ENCODE measurements at regions not wholly inside any gene's neighbourhood (a gene's known extent, or its start where the extent isn't known, plus 50 kb on each side); places are given as distances from the start of the nearest gene placed in this dataset.

DNA sequence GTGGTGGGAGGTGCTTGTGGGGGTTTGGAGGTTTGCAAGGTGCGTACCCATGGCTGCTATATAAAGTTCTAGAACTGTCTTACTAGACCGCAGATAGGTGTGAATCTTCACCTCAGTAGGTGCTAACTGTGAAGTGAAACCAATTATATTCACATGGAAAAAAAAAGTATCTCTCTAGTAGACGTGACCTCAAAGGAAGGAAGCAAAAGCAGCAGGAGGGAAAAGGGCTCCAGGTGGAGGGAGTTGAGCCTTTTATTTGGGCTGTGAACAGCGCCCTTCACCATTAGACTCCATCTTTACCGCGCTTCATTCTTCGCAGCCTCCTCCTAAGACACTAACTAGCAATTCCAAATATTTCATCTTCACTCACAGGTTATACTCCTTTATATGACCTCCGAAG, 129.8 kb downstream of the TBX19 start:
- Histone ChIP-seq H2BK120ac (replicated peaks; ENCODE audit: low read depth, low read length) (no peak overlapping the region), H3K9ac (replicated peaks in 1 of 4; ENCODE audit: extremely low read depth in 1 of 4, low read depth in 3 of 4, low read length in 3 of 4) (no peak overlapping the region), H2AFZ (ENCODE audit: low read length) (no peak overlapping the region), H3K4me3 (ENCODE audit: extremely low read depth in 1 of 4, insufficient read depth in 2 of 4, low read depth in 3 of 4, low read length in 4 of 4) (no peak overlapping the region), H3K4me1 (replicated peaks in 1 of 4; ENCODE audit: control insufficient read depth in 3 of 4, insufficient read depth in 4 of 4, low read length in 3 of 4) (no peaks in the 10 kb centered on the region), H3K27me3 (replicated peaks in 1 of 4; ENCODE audit: control insufficient read depth in 3 of 4, extremely low read depth in 1 of 4, insufficient read depth in 3 of 4, low read length in 3 of 4) (no peaks in the 10 kb centered on the region), H3K9me3 (ENCODE audit: insufficient read depth in 2 of 2, low read depth in 1 of 2, low read length in 1 of 2) (no peaks in the 10 kb centered on the region), H3K79me2 (ENCODE audit: control insufficient read depth in 1 of 2, insufficient read depth in 2 of 2, low read length in 2 of 2) (no peaks in the 10 kb centered on the region), H3K4ac (replicated peaks; ENCODE audit: insufficient read length, low read depth, low read length) (no peak overlapping the region), H2BK5ac (ENCODE audit: low read depth, low read length) (no peak overlapping the region), H4K91ac (replicated peaks; ENCODE audit: insufficient read length, low read length) (no peak overlapping the region), H4K5ac (ENCODE audit: insufficient read length, low read depth, low read length) (no peak overlapping the region), H3K4me2 (ENCODE audit: insufficient read depth in 1 of 2, low read depth in 2 of 2, low read length in 2 of 2) (no peak overlapping the region), H2BK12ac (ENCODE audit: low read depth, low read length) (no peak overlapping the region), H3K23me2 (ENCODE audit: low read depth, low read length) (no peaks in the 10 kb centered on the region; the same call in 1 of the 2 replicates), H4K8ac (ENCODE audit: extremely low read depth, insufficient read depth, low read length) (no peak overlapping the region), H3K18ac (ENCODE audit: extremely low read depth, low read length) (no peak overlapping the region), H4K20me1 (replicated peaks in 1 of 2; ENCODE audit: control insufficient read depth in 1 of 2, insufficient read depth in 2 of 2, low read length in 2 of 2) (no peaks in the 10 kb centered on the region), H3K56ac (replicated peaks; ENCODE audit: insufficient read length, low read depth, low read length) (no peak overlapping the region), H3K14ac (ENCODE audit: insufficient read length) (no peak overlapping the region), H2BK15ac (ENCODE audit: low read length) (no peak overlapping the region), H3K79me1 (ENCODE audit: low read depth, low read length) (no peaks in the 10 kb centered on the region), H2BK20ac (ENCODE audit: low read length) (no peak overlapping the region), H2AK5ac (ENCODE audit: low read depth, low read length) (no peak overlapping the region), H3K27ac (ENCODE audit: low read depth, low read length) (no peak overlapping the region), H3K23ac (ENCODE audit: insufficient read length) (no peak overlapping the region), H3K36me3 (ENCODE audit: control insufficient read depth in 2 of 4, insufficient read depth in 4 of 4, low read length in 3 of 4) (no peaks in the 10 kb centered on the region)
- CTCF ChIA-PET (ENCODE audit: partially characterized antibody): interaction anchor here (1.3 kb wide), 1 partner anchor 68 kb away, joined by 3 read pairs; no protein-coding TSS in a partner anchor
- no peak for DNase-seq (ENCODE audit: low read depth in 1 of 2, low spot score in 2 of 2)
- POLR2A ChIA-PET (ENCODE audit: partially characterized antibody): interaction anchor here (1.2 kb wide), 1 partner anchor 18 kb away, joined by 5 read pairs; no protein-coding TSS in a partner anchor
- 93% methylated on average over 8 of the region's 8 CpGs; no CpG with 5 or more reads in 1 of the 2 experiments for WGBS, 2 experiments (ENCODE audit: extremely low coverage in 1 of 2, insufficient coverage in 1 of 2, insufficient read length in 1 of 2, insufficient replicate concordance in 2 of 2, low coverage in 1 of 2, low lambda C conversion rate in 2 of 2, missing lambda C conversion rate in 1 of 2)
- FAIRE-seq: no peak
- TF ChIP-seq, protein P1, sequence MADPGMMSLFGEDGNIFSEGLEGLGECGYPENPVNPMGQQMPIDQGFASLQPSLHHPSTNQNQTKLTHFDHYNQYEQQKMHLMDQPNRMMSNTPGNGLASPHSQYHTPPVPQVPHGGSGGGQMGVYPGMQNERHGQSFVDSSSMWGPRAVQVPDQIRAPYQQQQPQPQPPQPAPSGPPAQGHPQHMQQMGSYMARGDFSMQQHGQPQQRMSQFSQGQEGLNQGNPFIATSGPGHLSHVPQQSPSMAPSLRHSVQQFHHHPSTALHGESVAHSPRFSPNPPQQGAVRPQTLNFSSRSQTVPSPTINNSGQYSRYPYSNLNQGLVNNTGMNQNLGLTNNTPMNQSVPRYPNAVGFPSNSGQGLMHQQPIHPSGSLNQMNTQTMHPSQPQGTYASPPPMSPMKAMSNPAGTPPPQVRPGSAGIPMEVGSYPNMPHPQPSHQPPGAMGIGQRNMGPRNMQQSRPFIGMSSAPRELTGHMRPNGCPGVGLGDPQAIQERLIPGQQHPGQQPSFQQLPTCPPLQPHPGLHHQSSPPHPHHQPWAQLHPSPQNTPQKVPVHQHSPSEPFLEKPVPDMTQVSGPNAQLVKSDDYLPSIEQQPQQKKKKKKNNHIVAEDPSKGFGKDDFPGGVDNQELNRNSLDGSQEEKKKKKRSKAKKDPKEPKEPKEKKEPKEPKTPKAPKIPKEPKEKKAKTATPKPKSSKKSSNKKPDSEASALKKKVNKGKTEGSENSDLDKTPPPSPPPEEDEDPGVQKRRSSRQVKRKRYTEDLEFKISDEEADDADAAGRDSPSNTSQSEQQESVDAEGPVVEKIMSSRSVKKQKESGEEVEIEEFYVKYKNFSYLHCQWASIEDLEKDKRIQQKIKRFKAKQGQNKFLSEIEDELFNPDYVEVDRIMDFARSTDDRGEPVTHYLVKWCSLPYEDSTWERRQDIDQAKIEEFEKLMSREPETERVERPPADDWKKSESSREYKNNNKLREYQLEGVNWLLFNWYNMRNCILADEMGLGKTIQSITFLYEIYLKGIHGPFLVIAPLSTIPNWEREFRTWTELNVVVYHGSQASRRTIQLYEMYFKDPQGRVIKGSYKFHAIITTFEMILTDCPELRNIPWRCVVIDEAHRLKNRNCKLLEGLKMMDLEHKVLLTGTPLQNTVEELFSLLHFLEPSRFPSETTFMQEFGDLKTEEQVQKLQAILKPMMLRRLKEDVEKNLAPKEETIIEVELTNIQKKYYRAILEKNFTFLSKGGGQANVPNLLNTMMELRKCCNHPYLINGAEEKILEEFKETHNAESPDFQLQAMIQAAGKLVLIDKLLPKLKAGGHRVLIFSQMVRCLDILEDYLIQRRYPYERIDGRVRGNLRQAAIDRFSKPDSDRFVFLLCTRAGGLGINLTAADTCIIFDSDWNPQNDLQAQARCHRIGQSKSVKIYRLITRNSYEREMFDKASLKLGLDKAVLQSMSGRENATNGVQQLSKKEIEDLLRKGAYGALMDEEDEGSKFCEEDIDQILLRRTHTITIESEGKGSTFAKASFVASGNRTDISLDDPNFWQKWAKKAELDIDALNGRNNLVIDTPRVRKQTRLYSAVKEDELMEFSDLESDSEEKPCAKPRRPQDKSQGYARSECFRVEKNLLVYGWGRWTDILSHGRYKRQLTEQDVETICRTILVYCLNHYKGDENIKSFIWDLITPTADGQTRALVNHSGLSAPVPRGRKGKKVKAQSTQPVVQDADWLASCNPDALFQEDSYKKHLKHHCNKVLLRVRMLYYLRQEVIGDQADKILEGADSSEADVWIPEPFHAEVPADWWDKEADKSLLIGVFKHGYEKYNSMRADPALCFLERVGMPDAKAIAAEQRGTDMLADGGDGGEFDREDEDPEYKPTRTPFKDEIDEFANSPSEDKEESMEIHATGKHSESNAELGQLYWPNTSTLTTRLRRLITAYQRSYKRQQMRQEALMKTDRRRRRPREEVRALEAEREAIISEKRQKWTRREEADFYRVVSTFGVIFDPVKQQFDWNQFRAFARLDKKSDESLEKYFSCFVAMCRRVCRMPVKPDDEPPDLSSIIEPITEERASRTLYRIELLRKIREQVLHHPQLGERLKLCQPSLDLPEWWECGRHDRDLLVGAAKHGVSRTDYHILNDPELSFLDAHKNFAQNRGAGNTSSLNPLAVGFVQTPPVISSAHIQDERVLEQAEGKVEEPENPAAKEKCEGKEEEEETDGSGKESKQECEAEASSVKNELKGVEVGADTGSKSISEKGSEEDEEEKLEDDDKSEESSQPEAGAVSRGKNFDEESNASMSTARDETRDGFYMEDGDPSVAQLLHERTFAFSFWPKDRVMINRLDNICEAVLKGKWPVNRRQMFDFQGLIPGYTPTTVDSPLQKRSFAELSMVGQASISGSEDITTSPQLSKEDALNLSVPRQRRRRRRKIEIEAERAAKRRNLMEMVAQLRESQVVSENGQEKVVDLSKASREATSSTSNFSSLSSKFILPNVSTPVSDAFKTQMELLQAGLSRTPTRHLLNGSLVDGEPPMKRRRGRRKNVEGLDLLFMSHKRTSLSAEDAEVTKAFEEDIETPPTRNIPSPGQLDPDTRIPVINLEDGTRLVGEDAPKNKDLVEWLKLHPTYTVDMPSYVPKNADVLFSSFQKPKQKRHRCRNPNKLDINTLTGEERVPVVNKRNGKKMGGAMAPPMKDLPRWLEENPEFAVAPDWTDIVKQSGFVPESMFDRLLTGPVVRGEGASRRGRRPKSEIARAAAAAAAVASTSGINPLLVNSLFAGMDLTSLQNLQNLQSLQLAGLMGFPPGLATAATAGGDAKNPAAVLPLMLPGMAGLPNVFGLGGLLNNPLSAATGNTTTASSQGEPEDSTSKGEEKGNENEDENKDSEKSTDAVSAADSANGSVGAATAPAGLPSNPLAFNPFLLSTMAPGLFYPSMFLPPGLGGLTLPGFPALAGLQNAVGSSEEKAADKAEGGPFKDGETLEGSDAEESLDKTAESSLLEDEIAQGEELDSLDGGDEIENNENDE (IDR thresholded peaks at IDR 0.05; ENCODE audit: insufficient replicate concordance, low read length): no peak

All from H1 (cell line).